ENCODE measurements at regions not wholly inside any gene's neighbourhood (a gene's known extent, or its start where the extent isn't known, plus 50 kb on each side); places are given as distances from the start of the nearest gene placed in this dataset.

- no peak for TF ChIP-seq CHD7 (IDR thresholded peaks at IDR 0.05; ENCODE audit: insufficient replicate concordance, low read length)
- TF ChIP-seq JUND (IDR thresholded peaks at IDR 0.05; ENCODE audit: low read length): no peak
- TF ChIP-seq NANOG (IDR thresholded peaks at IDR 0.05; ENCODE audit: insufficient read depth, low read depth, low read length, poor library complexity, severe bottlenecking): no peak
- no peak for TF ChIP-seq SIN3A (conservative IDR thresholded peaks at IDR 0.05 in 1 of 2, IDR thresholded peaks at IDR 0.05 in 1 of 2; ENCODE audit: low read depth in 1 of 2, low read length in 2 of 2)
- TF ChIP-seq MAX (IDR thresholded peaks at IDR 0.05): no peak
- TF ChIP-seq GTF2F1 (IDR thresholded peaks at IDR 0.05; ENCODE audit: borderline replicate concordance, low read depth, low read length): no peak
Observed at GRCh38 chr2:200740907-200741306, 70.8 kb upstream of the BZW1 start (continued).
